Endodermal cell (in vitro differentiated cells): ENCODE measurements at regions not wholly inside any gene's neighbourhood (a gene's known extent, or its start where the extent isn't known, plus 50 kb on each side); places are given as distances from the start of the nearest gene placed in this dataset.

Experiments used
- DNase-seq: peaks from one replicate; pipeline ENCODE4 v3.0.0-alpha.2; 2017
- H3K27ac ChIP-seq: 2 replicates; pipeline ENCODE4 v1.5.1; 2013; ENCODE audit warnings: mild to moderate bottlenecking, low read depth, low read length, moderate library complexity
- H3K27me3 ChIP-seq: 2 replicates; pipeline ENCODE4 v1.6.1; 2013; ENCODE audit warnings: mild to moderate bottlenecking, low read length, moderate library complexity; ENCODE audit not compliant: insufficient read depth, control insufficient read depth, poor library complexity, severe bottlenecking
- H3K36me3 ChIP-seq: 2 replicates; pipeline ENCODE4 v1.7.0; 2013; ENCODE audit warnings: mild to moderate bottlenecking, low read length, moderate library complexity; ENCODE audit not compliant: control insufficient read depth, insufficient read depth
- H3K4me1 ChIP-seq: one replicate; pipeline ENCODE4 v1.7.0; 2013; ENCODE audit warnings: low read length; ENCODE audit not compliant: control insufficient read depth, insufficient read depth
- H3K4me3 ChIP-seq: 2 replicates; pipeline ENCODE4 v1.5.1; 2013; ENCODE audit warnings: mild to moderate bottlenecking, low read length, moderate library complexity
- H3K9ac ChIP-seq: 2 replicates; pipeline ENCODE4 v1.6.1; 2013; ENCODE audit warnings: mild to moderate bottlenecking, low read length, moderate library complexity; ENCODE audit not compliant: poor library complexity, severe bottlenecking; ENCODE audit errors: extremely low read depth
- H3K9me3 ChIP-seq: 2 replicates; pipeline ENCODE4 v1.6.1; 2013; ENCODE audit warnings: mild to moderate bottlenecking, low read length, moderate library complexity; ENCODE audit not compliant: control insufficient read depth
- H3K27ac Mint-ChIP-seq: 2 replicates; pipeline ENCODE4 v1.8.0; 2020; ENCODE audit warnings: mixed read lengths
- H3K27me3 Mint-ChIP-seq: 2 replicates; pipeline ENCODE4 v1.8.0; 2021; ENCODE audit warnings: mild to moderate bottlenecking, mixed read lengths; ENCODE audit not compliant: insufficient read depth
- H3K36me3 Mint-ChIP-seq: 2 replicates; pipeline ENCODE4 v1.8.0; 2020; ENCODE audit warnings: low read depth, mixed read lengths
- H3K4me1 Mint-ChIP-seq: 2 replicates; pipeline ENCODE4 v1.8.0; 2020; ENCODE audit warnings: mixed read lengths
- H3K4me3 Mint-ChIP-seq: 2 replicates; pipeline ENCODE4 v1.8.0; 2020; ENCODE audit warnings: mild to moderate bottlenecking, moderate library complexity, mixed read lengths
- H3K9me3 Mint-ChIP-seq: 2 replicates; pipeline ENCODE4 v1.8.0; 2020; ENCODE audit warnings: mild to moderate bottlenecking, mixed read lengths
- CTCF ChIP-seq: fragments of 200-600 bp; sonication (generic); conservative IDR thresholded peaks from 2 replicates; pipeline ENCODE4 v1.5.0; 2021; ENCODE audit warnings: antibody characterized with exemption, mild to moderate bottlenecking
- whole genome bisulfite sequencing, 2 experiments: methylation state at CpG; one replicate each; pipeline versions ENCODE4 v1.1.5 to v1.1.7; 2013; ENCODE audit warnings: missing lambda C conversion rate in 2 of 2, mixed read lengths in 1 of 2; ENCODE audit not compliant: insufficient coverage in 1 of 2, insufficient read length in 1 of 2; 5-methylcytosine and 5-hydroxymethylcytosine counted together

- Mint-ChIP-seq H3K27ac (no peak overlapping the region), H3K4me3 (no peak overlapping the region), H3K9me3 (peaks cover under 1% of the 10 kb centered on the region), H3K36me3 (no peaks in the 10 kb centered on the region), H3K27me3 (no peaks in the 10 kb centered on the region), H3K4me1 (no peaks in the 10 kb centered on the region)
- no peak overlapping the region for H3K27ac ChIP-seq
- no peak for TF ChIP-seq CTCF
- H3K4me3 ChIP-seq: no peak overlapping the region
- no peaks in the 10 kb centered on the region for H3K36me3 ChIP-seq
- no peaks in the 10 kb centered on the region for H3K27me3 ChIP-seq
- H3K9me3 ChIP-seq: no peaks in the 10 kb centered on the region
- no peaks in the 10 kb centered on the region for H3K4me1 ChIP-seq
- H3K9ac ChIP-seq: no peak overlapping the region
- no peak for DNase-seq
Observed at GRCh38 chr7:81280531-81280930, 361.7 kb upstream of the SEMA3C start.

- no peak for TF ChIP-seq CTCF
- Mint-ChIP-seq H3K27me3 (no peaks in the 10 kb centered on the region), H3K27ac (no peak overlapping the region), H3K4me1 (no peaks in the 10 kb centered on the region), H3K9me3 (no peaks in the 10 kb centered on the region), H3K4me3 (no peak overlapping the region), H3K36me3 (no peaks in the 10 kb centered on the region)
- H3K27me3 ChIP-seq: no peaks in the 10 kb centered on the region
- DNase-seq: no peak
- H3K9ac ChIP-seq: no peak overlapping the region
- no peak overlapping the region for H3K27ac ChIP-seq
- no peaks in the 10 kb centered on the region for H3K4me1 ChIP-seq
- no peaks in the 10 kb centered on the region for H3K36me3 ChIP-seq
- 89 to 100% methylated on average over 1 to 2 of the region's 2 CpGs for WGBS, 2 experiments
- no peak overlapping the region for H3K4me3 ChIP-seq
- no peaks in the 10 kb centered on the region for H3K9me3 ChIP-seq
Observed at GRCh38 chr7:81277691-81278090, 358.8 kb upstream of the SEMA3C start.

- Histone ChIP-seq H3K9me3 (no peaks in the 10 kb centered on the region), H3K9ac (no peak overlapping the region), H3K36me3 (no peaks in the 10 kb centered on the region), H3K4me3 (no peak overlapping the region), H3K4me1 (no peaks in the 10 kb centered on the region), H3K27me3 (no peaks in the 10 kb centered on the region), H3K27ac (no peak overlapping the region)
- H3K4me1 Mint-ChIP-seq: no peaks in the 10 kb centered on the region
- no peaks in the 10 kb centered on the region for H3K36me3 Mint-ChIP-seq
- no peak overlapping the region for H3K27ac Mint-ChIP-seq
- WGBS, 2 experiments: 0 to 61% methylated on average over 1 to 6 of the region's 6 CpGs
- H3K9me3 Mint-ChIP-seq: no peaks in the 10 kb centered on the region
- TF ChIP-seq CTCF: no peak
- H3K4me3 Mint-ChIP-seq: no peak overlapping the region
- no peaks in the 10 kb centered on the region for H3K27me3 Mint-ChIP-seq
- DNase-seq: peak; percentile 58
Observed at GRCh38 chr7:81273601-81274397, 354.9 kb upstream of the SEMA3C start.
